HG03520 (cell line): ENCODE measurements at regions not wholly inside any gene's neighbourhood (a gene's known extent, or its start where the extent isn't known, plus 50 kb on each side); places are given as distances from the start of the nearest gene placed in this dataset.
"Not testable (repeated sequence)": the region's sequence is repeated elsewhere in the genome, so short reads cannot be mapped to it uniquely, and the experiment has no call there.

Experiments
- ATAC-seq: cut with Tn5 transposase; IDR thresholded peaks from one replicate; pipeline ENCODE4 v1.9.1; 2021; ENCODE audit warnings: mild to moderate bottlenecking, moderate library complexity; ENCODE audit not compliant: unreplicated experiment

DNA sequence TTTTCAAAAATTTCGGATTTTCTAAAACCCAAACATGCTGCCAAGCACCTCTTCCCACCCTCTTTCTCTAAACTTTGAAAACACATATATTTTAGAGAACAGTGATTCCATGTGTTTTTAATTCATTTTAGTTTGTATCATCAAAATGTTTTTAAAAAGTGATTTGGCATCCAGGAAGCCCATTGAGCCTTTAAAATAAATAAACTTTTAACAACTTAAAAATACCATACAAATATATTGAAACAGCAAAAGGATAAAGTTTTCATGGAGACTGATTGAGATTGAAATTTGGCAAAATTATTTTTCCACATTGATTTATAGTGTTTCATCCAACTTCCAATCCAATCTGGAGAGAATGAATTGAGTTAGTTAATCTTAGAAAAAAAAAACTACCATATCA, 374.7 kb downstream of the CD109 start:
- no peak for ATAC-seq

DNA sequence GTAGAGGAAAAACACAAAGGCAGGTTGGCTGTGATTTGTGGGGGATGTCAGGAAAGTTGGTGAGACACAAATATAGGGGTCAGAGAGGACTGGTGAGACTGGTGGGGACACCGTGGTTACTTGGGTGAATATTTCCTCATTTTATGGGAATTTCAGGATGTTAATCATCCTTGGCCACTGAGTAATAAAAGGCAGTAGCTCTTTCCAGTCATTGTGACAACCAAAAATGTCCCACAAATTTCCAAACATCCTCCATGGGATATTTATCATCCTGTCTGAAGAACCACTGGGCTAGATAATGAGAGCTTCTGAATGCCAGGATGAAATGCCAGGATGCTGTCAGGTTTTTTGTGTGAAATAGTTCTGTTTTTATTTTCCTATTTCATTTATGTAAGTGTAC, 374.1 kb downstream of the CD109 start:
- no peak for ATAC-seq

DNA sequence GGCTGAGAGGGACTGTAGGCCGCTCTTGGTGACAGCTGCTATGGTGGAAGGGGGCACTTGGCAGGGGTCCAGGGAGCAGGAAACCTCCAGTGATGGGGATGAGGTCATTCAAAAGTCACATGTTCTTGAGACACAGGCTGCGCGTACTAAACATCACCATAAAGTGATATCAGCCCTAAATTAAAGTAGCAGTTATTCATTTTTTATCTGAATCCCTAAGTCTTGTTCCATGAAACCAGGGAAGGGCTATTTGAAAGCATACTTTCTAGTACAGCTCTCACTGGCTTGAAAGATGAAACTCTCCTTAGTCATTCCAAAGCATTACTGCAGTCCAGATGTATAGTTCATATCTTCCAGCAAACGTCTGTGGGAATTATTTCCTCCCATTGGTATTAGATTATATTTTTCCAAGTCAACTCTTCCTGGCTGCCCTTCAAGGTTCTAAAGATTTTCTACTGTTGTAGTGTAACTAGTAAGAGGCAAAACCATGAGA, 373.1 kb downstream of the CD109 start:
- ATAC-seq: no peak

DNA sequence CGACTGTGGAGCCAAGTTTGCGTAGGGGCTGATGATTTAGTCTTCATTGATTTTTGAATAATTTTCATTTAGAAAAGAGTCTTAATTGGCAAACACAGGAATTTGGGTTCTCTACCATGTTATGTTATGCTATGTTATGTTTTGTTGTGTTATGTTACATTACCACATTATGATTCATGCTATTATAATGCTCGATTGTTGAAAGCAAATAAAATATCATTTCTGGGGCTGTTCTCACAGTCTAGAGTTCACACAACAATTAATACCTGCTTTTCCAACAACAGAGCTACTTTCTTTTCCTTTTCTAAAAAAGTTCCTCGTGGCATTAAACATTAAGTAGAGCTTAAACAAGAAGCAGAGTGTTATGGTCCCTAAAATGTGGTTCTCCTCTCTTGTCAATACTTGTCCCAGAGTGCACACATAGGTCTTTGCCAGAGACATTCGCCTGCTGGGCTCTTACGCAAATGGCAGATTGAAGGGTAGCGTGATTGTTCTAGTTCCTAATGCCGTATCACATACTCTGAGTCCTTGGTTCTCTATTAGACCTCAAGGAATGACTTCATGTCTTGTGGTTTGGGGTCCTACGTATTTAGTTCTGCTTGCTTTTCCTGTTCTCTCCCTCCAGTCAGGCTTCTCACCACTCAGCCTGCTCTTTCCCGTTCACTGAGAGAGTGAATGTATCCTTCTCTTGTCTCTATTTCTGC, 370.3 kb downstream of the CD109 start:
- no peak for ATAC-seq

DNA sequence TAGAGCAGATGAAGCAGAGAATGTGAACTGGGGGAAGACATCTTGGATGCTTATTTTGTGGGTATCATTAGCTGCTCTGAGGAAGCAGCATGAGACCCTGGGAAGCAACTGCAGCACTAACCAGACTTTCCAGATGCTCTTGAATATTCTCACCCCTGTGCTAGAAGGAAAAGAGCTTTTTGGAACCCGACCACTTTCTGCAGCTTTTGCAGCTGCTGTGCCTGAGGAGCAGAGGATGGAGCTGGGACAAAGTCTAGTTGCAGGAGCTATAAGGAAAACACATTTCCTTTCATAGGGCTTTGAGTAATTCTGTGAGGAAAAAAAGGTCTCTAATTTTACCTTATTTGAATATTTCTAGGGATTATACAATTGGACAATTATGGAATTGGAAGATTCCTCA, 369.7 kb downstream of the CD109 start:
- no peak for ATAC-seq

DNA sequence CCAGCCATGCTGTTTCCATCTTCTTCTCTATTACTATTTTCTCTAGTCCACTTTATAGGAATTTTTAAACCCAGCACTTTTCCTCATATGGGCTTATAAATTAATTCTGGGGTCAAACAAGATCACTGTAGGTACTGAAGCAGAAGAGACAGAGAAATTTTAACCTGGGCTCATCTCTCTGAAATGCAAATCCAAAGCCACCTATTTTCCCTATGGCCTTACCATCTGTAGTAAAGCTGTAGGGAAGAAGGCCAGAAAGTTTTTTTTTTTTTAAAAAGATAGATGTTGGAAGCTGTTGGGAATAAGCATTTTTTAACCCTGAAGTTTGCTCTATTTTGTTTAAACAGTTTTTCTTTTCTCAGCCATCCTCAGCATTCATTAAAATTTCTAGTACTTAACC, 367.4 kb downstream of the CD109 start:
- ATAC-seq: no peak

DNA sequence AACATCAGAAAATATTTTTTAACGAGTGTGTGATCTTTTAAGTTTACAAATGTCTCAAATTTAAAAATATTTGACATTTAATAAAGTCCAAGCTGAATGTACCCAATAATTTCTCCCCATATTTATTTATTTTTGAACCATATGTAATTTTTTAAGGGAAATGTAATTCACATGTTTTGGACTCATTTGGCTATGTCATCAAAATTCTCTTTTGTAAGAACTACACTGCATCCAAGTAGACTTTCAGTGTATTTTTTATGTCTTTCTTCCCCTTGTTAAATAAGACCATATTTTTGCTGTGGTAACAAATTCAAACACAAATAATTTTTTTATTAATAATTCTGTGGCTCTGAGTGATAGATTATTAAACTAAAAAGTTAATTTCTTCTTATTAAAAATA, 365.2 kb downstream of the CD109 start:
- no peak for ATAC-seq

DNA sequence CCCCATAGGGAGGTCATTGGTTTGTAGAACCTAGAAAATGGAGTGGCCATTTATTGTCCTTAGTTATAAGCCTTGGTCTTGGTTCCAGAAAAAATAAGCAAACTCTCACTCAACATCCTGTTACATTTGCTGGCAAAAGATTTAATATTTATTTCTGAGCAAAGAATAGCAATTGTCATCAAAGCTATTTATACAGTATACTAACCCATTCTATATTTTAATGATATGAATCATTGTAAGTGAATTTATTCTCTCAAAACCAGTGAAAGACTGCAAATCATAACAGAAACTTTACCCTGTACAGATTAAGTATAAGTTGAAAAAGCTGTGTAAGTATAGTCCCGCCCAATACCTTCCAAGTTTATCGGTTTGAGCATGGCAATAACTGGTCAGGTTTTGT, 364.4 kb downstream of the CD109 start:
- no peak for ATAC-seq

DNA sequence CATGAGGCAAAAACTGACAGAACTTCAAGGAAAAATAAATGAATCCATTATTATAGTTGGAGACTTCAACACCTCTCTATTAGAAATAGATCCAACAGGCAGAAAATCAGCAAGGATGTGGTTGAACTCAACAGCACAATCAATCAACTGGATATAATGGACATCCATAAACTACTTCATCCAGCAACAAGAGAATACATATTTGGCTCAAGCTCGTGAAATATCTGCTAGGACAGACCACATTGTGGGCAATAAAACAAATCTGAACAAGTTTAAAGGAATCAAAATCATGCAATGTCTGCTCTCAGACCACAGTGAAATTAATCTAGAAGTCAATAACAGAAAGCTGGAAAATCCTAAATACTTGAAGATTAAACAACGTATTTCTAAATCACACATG, 362.6 kb downstream of the CD109 start:
- ATAC-seq: no peak

DNA sequence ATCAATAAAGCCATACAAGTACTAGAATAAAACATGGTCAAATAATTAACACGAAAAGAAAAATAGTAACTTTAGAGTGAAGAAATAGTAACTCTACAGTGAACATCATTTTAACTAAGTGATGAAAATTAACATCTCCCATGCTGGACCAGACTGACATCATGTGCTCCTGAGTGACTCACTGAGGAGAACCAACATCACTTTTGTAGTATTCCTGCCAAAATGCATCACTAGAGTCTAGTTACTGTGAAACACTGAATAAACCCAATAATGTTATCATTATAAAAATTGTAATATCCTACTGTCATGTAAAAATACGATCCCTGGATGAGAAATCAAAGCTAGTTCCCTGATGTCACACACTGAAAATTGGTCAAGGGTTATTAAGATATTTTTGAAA, 361.3 kb downstream of the CD109 start:
- ATAC-seq: no peak

DNA sequence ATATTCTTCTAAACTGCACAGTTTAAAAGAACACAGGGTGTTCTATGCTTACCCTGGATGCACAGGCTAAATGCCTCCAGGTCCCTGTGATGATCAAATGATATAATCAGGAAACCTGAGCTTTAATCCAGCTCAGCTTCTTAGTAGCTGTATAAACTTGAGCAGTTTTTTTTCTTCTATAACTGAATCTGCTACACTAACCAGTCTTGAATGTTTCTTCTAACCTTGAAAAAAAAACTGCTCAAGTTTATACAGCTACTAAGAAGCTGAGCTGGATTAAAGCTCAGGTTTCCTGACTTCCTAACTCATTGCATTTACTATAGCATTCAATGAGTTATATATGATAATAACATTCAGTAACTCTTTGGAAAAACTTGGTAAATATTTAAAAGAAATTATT, 358.2 kb downstream of the CD109 start:
- no peak for ATAC-seq

DNA sequence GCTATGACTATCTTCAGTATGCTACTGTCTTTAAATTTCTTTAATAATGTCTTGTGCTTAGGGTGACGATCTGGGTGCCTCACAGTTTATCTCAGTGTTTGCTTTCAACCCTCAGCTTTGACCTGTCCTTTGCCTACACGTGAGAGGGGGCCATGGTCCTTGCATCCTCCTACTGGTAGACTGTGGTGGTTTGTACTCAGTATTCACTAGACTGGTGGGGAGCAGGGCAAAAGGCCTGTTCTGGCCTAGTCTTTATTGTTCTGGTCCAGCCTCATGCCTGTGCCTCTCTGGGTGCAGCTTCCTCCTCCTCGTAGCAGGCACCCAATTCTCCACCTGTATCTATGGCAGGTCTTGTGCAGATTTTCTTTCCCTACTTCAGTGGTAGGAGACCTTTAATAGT, 354.9 kb downstream of the CD109 start:
- ATAC-seq: no peak

DNA sequence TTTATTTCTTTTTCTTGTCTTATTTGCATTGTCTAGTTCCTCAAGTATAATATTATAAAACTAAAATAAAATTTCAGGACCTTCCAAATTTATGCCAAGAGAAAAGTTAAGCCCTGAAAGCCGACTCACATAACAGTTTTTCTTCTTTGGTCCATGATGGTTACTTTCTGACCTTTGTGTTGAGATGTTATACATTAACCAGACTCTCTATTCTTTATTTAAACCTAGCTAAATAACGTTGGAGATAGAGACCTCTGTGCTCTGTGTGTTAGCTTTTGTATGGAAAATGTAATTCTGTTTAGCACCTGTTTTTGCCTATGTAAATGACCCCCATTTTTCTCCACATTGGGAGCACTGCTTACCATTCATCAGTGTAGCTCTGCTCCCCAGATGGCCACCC, 352.4 kb downstream of the CD109 start:
- no peak for ATAC-seq

DNA sequence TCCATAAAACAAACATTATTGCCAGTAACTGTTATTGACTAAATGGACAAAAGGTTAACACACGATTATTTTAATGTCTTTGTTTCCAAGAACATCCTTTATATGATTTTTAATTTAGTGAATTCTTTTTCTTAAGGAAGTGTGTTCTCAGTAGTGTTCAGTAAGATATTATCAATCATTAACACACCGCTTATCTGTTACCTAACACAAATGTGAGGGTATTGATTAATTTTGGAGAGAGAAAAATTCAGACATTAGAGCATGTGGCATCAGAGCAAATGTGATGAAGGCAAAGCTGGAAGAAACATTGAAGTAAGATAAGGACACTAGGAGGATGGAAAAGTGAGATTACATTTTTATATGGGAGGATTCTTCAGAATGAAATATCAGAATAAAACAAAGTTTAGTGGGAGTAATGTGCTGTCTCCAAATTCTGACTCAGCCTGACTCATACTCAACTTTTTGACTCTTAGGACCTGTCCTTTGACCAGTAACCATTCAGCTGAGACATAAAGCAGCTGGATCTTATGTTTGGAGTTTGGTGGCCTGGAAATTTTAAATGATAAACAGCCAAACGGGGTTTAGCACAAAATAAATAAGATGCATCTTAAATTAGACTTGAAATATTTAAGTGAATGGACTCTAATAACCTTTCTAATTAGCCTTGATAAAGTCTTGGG, 348.6 kb downstream of the CD109 start:
- ATAC-seq: no peak

DNA sequence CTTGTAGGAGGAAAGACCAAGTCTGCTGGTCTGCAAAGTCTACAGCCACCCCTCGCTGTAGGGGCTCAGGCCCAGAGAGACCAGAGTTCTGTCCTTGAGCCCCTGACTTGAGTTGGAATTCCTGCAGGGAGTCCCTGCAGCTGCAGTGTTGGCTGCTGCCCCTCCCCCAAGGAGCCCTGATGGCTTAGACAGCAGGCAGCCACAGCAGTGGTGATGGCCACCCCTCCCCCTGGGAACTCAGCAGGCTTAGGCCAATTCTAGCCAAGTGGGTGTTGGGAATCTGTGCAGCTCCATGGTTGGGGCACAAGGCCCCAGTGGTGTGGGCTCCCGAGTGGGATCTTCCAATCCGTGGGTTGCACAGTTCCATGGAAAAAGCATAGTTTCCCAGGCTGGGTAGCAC, 345.4 kb downstream of the CD109 start:
- no peak for ATAC-seq

DNA sequence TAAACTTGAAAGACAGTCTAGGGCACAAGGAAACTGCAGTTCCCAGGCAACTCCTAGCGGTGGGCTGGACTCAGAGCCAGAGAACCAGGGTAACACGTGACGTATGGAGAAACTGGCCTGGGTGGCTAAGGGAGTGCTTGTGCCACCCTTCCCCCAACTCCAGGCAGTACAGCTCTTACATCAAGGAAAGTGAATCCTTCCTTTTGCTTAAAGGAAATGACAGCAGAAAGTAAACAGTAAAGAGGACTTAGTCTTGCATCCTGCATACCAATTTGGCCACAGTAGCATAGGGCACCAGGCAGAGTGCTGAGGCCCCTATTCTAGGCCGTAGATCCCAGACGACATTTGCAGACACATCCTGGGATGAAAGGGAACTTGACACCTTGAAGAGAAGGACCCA, 322.8 kb downstream of the CD109 start:
- ATAC-seq: no peak

DNA sequence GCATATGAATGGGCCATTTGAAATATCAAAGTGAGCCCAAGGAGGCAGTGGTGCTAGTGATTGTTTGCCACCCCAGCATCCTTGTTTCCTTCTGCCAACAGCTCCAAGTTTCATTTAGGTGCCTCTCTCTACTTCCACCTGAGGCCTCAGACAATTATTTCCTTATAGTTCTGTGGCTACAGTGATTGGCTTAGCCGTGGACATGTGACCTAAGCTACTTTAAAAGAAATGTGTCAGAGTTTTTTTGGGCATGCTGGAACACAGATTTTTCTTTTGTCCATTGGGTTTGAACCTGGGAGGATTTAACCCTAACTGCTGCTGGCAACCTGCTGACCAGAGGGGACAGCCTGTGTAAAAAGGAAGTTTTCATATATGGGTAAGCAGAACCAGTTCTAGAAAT, 319.4 kb downstream of the CD109 start:
- ATAC-seq: no peak

DNA sequence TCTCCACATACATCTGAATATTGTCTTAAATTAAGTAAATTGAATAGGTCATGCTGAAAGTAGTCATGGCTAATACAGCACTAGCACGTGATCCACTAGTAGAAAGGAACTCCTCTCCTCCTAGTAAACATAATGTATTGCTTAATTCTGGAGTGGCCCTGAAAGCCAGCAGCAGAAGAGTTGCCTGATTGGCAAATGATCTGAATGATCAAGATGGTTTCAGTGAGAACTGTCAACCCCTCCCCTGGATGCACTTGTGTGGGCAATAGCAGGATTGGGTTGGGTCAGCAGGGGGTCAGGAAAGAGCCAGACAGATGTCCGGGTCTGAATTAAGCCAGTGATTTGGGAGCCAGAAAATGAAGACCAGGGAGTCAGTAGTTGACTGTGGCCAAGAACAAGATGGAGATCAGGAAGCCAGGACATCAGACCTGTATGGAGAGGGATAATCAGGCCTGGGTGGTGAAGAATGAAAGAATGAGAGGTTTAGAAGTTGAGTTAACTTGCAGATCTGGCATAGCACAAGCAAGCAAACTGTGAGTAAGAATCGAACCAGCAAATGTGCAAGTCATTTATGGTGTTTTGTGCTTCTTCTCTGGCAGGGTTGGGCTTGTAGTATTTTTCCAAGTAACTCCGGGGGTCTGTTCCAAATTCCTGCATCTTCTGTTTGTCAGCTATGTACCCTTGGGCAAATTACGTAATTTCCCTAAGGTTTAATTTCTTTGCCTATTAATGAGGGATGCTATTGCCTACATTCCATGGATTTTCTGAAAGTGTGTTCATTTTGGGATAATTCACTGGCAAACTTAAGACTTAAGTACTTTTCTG, 304.9 kb downstream of the CD109 start:
- ATAC-seq: no peak

DNA sequence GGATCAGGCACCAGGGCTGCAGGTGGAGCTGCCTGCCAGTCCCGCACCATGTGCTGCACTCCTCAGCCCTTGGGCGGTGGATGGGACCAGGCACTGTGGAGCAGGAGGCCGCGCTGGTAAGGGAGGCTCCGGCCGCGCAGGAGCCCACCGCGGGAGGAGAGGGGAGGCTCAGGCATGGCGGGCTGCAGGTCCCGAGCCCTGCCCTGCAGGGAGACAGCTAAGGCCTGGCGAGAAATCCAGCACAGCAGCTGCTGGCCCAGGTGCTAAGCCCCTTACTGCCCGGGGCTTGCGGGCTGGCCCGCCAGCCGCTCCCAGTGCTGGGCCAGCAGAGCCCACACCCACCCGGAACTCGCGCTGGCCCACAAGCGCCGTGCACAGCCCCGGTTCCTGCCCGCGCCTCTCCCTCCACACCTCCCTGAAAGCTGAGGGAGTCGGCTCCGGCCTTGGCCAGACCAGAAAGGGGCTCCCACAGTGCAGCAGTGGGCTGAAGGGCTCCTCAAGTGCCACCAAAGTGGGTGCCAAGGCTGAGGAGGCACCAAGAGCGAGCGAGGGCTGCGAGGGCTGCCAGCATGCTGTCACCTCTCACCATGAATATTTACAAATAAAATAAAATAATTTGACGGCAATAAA, 294.7 kb downstream of the CD109 start:
- not testable (repeated sequence) for ATAC-seq

DNA sequence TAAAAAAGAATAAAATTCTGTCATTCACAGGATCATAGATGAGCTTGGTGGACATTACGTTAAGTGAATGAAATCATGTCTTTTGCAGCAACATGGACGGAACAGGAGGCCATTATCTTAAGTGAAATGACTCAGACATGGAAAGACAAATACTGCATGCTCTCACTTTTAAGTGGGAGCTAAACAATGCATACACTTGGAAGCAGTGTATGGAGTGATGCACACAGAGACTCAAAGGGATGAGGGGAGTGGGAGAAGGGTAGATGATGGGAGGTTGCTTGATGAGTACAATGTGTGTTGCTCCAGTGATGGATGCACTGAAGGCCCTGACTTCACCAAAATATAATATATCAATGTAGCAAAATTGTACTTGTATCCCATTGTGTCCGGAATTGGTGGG, 293.4 kb downstream of the CD109 start:
- no peak for ATAC-seq

DNA sequence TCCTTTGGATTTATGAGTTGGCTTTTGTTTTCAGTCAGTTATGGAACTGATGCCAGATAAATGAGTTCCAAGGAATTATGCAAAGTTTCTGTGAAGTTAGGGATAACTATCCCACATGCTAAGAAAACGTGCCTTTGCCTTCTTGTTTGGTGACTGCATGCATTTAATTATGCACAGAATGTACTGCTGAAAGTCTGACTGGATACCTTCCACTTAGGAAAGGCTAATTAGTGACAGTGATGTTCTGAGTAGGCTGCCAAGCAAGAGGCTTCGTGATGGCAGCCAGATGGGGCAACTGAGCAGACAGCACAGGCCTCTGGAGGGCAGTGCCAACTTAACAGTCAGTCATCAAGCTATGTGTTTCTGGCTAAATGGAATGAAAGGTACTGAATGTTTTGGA, 289.9 kb downstream of the CD109 start:
- ATAC-seq: no peak
